MV-4-11 (cell line): ENCODE measurements at regions not wholly inside any gene's neighbourhood (a gene's known extent, or its start where the extent isn't known, plus 50 kb on each side); places are given as distances from the start of the nearest gene placed in this dataset.
A peak's percentile ranks its signal among the peaks of the same experiment; 100 is the strongest.

Experiments
- DNase-seq: peaks from one replicate; lab custom pipeline; 2025; lab: John Stamatoyannopoulos, UW

- DNase-seq = no peak
Observed at GRCh38 chr10:98332623-98333269, 64.8 kb upstream of the LOXL4 start.

- peak; percentile 41 for DNase-seq
Observed at GRCh38 chr10:98331885-98332284, 63.9 kb upstream of the LOXL4 start.

GRCh38 chr10:98330987-98331386 is 63.0 kb upstream of the LOXL4 start:
- DNase-seq = no peak

GRCh38 chr10:98328640-98329039 is 60.6 kb upstream of the LOXL4 start:
- no peak for DNase-seq

- DNase-seq = no peak
Observed at GRCh38 chr10:98328163-98328562, 60.2 kb upstream of the LOXL4 start.

- DNase-seq = no peak
Observed at GRCh38 chr10:98326621-98327027, 58.6 kb upstream of the LOXL4 start.

- DNase-seq = peak; percentile 99
Observed at GRCh38 chr10:98323221-98324164, 55.5 kb upstream of the LOXL4 start.

- DNase-seq = no peak
Observed at GRCh38 chr10:98321186-98321780, 53.3 kb upstream of the LOXL4 start.

GRCh38 chr10:98320486-98321185 is 52.6 kb upstream of the LOXL4 start:
- no peak for DNase-seq

- no peak for DNase-seq
Observed at GRCh38 chr10:98318861-98319260, 50.9 kb upstream of the LOXL4 start.
